ENCODE measurements at regions not wholly inside any gene's neighbourhood (a gene's known extent, or its start where the extent isn't known, plus 50 kb on each side); places are given as distances from the start of the nearest gene placed in this dataset.

DNA sequence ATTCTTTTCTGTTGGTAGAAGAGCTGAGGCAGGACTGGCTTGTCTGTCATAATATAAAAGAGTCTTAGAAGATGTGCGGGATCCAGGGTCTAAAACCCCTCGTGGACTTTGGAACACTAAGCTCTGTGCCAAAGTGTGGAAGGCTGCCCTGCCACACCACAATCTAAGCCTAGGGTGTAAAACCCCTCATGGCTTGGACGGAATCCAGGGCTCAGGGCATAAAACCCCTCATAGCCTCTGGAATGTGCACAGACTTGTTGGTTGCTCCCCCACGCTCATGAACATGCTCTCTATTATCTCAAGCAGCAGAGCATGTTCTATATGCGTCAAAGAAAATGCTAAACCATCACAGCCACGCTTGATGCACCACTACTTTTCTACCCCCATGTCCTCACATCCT is 483.6 kb downstream of the GABRG1 start:
- Histone ChIP-seq H3K36me3 (ENCODE audit: control insufficient read depth, insufficient read depth, low read length) (no peaks in the 10 kb centered on the region), H3K27me3 (ENCODE audit: control insufficient read depth, insufficient read depth, low read length, poor library complexity, severe bottlenecking) (no peaks in the 10 kb centered on the region), H3K27ac (ENCODE audit: low read depth, low read length) (no peak overlapping the region), H3K4me3 (ENCODE audit: low read length) (no peak overlapping the region), H3K9ac (ENCODE audit: extremely low read depth, low read length, poor library complexity, severe bottlenecking) (no peak overlapping the region), H3K4me1 (ENCODE audit: control insufficient read depth, insufficient read depth, low read length) (peaks cover 7% of the 10 kb centered on the region), H3K9me3 (ENCODE audit: control insufficient read depth, low read length) (no peaks in the 10 kb centered on the region)
- H3K4me1 Mint-ChIP-seq, result peaks cover 8% of the 10 kb centered on the region
- TF ChIP-seq, protein P1, sequence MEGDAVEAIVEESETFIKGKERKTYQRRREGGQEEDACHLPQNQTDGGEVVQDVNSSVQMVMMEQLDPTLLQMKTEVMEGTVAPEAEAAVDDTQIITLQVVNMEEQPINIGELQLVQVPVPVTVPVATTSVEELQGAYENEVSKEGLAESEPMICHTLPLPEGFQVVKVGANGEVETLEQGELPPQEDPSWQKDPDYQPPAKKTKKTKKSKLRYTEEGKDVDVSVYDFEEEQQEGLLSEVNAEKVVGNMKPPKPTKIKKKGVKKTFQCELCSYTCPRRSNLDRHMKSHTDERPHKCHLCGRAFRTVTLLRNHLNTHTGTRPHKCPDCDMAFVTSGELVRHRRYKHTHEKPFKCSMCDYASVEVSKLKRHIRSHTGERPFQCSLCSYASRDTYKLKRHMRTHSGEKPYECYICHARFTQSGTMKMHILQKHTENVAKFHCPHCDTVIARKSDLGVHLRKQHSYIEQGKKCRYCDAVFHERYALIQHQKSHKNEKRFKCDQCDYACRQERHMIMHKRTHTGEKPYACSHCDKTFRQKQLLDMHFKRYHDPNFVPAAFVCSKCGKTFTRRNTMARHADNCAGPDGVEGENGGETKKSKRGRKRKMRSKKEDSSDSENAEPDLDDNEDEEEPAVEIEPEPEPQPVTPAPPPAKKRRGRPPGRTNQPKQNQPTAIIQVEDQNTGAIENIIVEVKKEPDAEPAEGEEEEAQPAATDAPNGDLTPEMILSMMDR (conservative IDR thresholded peaks at IDR 0.05), result no peak
- H3K27me3 Mint-ChIP-seq (ENCODE audit: insufficient read depth), result no peaks in the 10 kb centered on the region
- no peak overlapping the region for H3K27ac Mint-ChIP-seq
- WGBS, 2 experiments (ENCODE audit: insufficient coverage in 1 of 2, insufficient read length in 1 of 2), result 91 to 95% methylated on average over 4 to 6 of the region's 6 CpGs
- peaks cover 7% of the 10 kb centered on the region for H3K9me3 Mint-ChIP-seq
- peaks cover 8% of the 10 kb centered on the region for H3K36me3 Mint-ChIP-seq (ENCODE audit: low read depth)
- no peak overlapping the region for H3K4me3 Mint-ChIP-seq
- no peak for DNase-seq

DNA sequence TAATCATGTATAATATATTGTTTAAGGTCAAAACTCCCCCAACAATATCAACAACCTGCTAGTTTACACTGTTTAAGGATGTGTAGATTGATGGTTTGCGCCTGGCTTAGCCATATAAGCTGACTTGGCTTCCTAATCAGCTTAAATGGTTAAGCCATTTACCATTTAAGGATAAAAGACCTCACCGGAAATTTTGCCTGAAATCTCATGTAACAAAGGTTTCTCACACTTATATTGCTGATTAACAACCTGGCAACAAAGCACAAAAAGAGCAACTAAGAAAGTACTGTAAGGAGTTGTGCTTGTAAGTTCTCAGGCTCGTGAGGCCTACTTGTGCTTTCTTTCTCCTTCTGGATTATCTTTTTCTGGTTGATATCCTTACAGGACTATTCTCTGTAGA is 485.2 kb downstream of the GABRG1 start:
- no peak overlapping the region for H3K9ac ChIP-seq (ENCODE audit: extremely low read depth, low read length, poor library complexity, severe bottlenecking)
- no peak overlapping the region for H3K4me3 ChIP-seq (ENCODE audit: low read length)
- no peaks in the 10 kb centered on the region for H3K9me3 ChIP-seq (ENCODE audit: control insufficient read depth, low read length)
- TF ChIP-seq, protein P1 (conservative IDR thresholded peaks at IDR 0.05), result no peak
- H3K27ac Mint-ChIP-seq, result no peak overlapping the region
- DNase-seq, result no peak
- peaks cover 9% of the 10 kb centered on the region for H3K9me3 Mint-ChIP-seq
- H3K27ac ChIP-seq (ENCODE audit: low read depth, low read length), result no peak overlapping the region
- WGBS, 2 experiments (ENCODE audit: insufficient coverage in 1 of 2, insufficient read length in 1 of 2), result 80 to 88% methylated on average over 1 to 3 of the region's 3 CpGs
- H3K36me3 ChIP-seq (ENCODE audit: control insufficient read depth, insufficient read depth, low read length), result no peaks in the 10 kb centered on the region
- no peaks in the 10 kb centered on the region for H3K27me3 ChIP-seq (ENCODE audit: control insufficient read depth, insufficient read depth, low read length, poor library complexity, severe bottlenecking)
- H3K27me3 Mint-ChIP-seq (ENCODE audit: insufficient read depth), result no peaks in the 10 kb centered on the region
- H3K4me3 Mint-ChIP-seq, result no peak overlapping the region
- H3K4me1 ChIP-seq (ENCODE audit: control insufficient read depth, insufficient read depth, low read length), result peaks cover 7% of the 10 kb centered on the region
- peaks cover 8% of the 10 kb centered on the region for H3K36me3 Mint-ChIP-seq (ENCODE audit: low read depth)
- H3K4me1 Mint-ChIP-seq, result peaks cover 8% of the 10 kb centered on the region

DNA sequence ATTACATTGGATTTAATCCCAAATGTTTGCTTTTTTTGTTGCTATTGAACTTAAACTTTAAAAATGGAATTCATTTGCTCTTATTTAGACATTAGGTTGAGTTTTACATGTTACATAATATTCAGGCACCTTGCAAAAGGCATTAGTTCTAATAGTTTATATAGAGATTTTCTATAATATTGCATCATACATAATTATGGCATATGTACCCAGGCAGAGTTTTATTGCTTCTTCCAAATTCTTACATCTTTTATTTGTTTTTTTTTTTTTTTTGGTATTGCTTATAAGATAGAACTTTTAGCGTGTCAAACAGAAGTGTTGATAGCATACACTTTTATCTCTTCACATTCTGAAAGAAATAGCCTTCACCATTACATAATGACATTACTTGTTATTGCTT is 487.7 kb downstream of the GABRG1 start:
- H3K36me3 Mint-ChIP-seq (ENCODE audit: low read depth), result peaks cover 7% of the 10 kb centered on the region

More for the DNA sequence above, 487.7 kb downstream of the GABRG1 start:
- H3K4me1 Mint-ChIP-seq, result peaks cover 8% of the 10 kb centered on the region
- 100% methylated on average over 1 of the region's 1 CpG; no CpG with 5 or more reads in 1 of the 2 experiments for WGBS, 2 experiments (ENCODE audit: insufficient coverage in 1 of 2, insufficient read length in 1 of 2)
- H3K9me3 Mint-ChIP-seq, result peaks cover 9% of the 10 kb centered on the region
- H3K36me3 ChIP-seq (ENCODE audit: control insufficient read depth, insufficient read depth, low read length), result no peaks in the 10 kb centered on the region
- no peak for DNase-seq
- no peak overlapping the region for H3K4me3 ChIP-seq (ENCODE audit: low read length)
- H3K9me3 ChIP-seq (ENCODE audit: control insufficient read depth, low read length), result no peaks in the 10 kb centered on the region
- H3K27ac Mint-ChIP-seq, result no peak overlapping the region
- H3K27ac ChIP-seq (ENCODE audit: low read depth, low read length), result no peak overlapping the region
- no peak overlapping the region for H3K9ac ChIP-seq (ENCODE audit: extremely low read depth, low read length, poor library complexity, severe bottlenecking)
- no peaks in the 10 kb centered on the region for H3K27me3 ChIP-seq (ENCODE audit: control insufficient read depth, insufficient read depth, low read length, poor library complexity, severe bottlenecking)
- no peaks in the 10 kb centered on the region for H3K27me3 Mint-ChIP-seq (ENCODE audit: insufficient read depth)
- H3K4me1 ChIP-seq (ENCODE audit: control insufficient read depth, insufficient read depth, low read length), result peaks cover 7% of the 10 kb centered on the region
- TF ChIP-seq, protein P1 (conservative IDR thresholded peaks at IDR 0.05), result no peak
- no peak overlapping the region for H3K4me3 Mint-ChIP-seq

All from endodermal cell (in vitro differentiated cells).